Smooth muscle cell (in vitro differentiated cells): ENCODE measurements at regions not wholly inside any gene's neighbourhood (a gene's known extent, or its start where the extent isn't known, plus 50 kb on each side); places are given as distances from the start of the nearest gene placed in this dataset.

Experiments
- DNase-seq: peaks from one replicate; lab custom pipeline; 2025; ENCODE audit not compliant: unreplicated experiment; lab: John Stamatoyannopoulos, UW
- H2AFZ ChIP-seq: fragments of 200-600 bp; sonication (generic); 2 replicates; pipeline ENCODE4 v1.6.0; 2016; ENCODE audit warnings: antibody characterized with exemption, low read depth, mild to moderate bottlenecking
- H3F3A ChIP-seq: fragments of 200-600 bp; sonication (generic); 2 replicates; pipeline ENCODE4 v1.6.0; 2017; ENCODE audit warnings: antibody characterized with exemption, low read depth
- H3K27ac ChIP-seq: fragments of 200-600 bp; sonication (generic); 2 replicates; pipeline ENCODE4 v1.5.1; 2016; ENCODE audit warnings: low read depth, mild to moderate bottlenecking
- H3K27me3 ChIP-seq: fragments of 200-600 bp; sonication (generic); 2 replicates; pipeline ENCODE4 v1.6.1; 2016; ENCODE audit warnings: low read depth, mild to moderate bottlenecking
- H3K36me3 ChIP-seq: fragments of 200-600 bp; sonication (generic); 2 replicates; pipeline ENCODE4 v1.5.1; 2016; ENCODE audit warnings: low read depth
- H3K4me1 ChIP-seq: fragments of 200-600 bp; sonication (generic); 2 replicates; pipeline ENCODE4 v1.5.1; 2016; ENCODE audit warnings: low read depth
- H3K4me2 ChIP-seq: fragments of 200-600 bp; sonication (generic); 2 replicates; pipeline ENCODE4 v1.6.0; 2016; ENCODE audit warnings: mild to moderate bottlenecking
- H3K4me3 ChIP-seq: fragments of 200-600 bp; sonication (generic); 2 replicates; pipeline ENCODE4 v1.5.1; 2016; ENCODE audit warnings: mild to moderate bottlenecking
- H3K79me2 ChIP-seq: fragments of 200-600 bp; sonication (generic); 2 replicates; pipeline ENCODE4 v1.6.0; 2016; ENCODE audit warnings: low read depth, mild to moderate bottlenecking
- H3K9ac ChIP-seq: fragments of 200-600 bp; sonication (generic); 2 replicates; pipeline ENCODE4 v1.6.0; 2016; ENCODE audit warnings: low read depth
- H3K9me3 ChIP-seq: fragments of 200-600 bp; sonication (generic); replicated peaks from 2 replicates; pipeline ENCODE4 v1.5.1; 2016; ENCODE audit warnings: low read depth
- H4K20me1 ChIP-seq: fragments of 200-600 bp; sonication (generic); 2 replicates; pipeline ENCODE4 v1.6.0; 2016; ENCODE audit warnings: low read depth
- WGBS: methylation state at CpG from one replicate; pipeline ENCODE4 v1.1.7; 2016; ENCODE audit warnings: low lambda C conversion rate; 5-methylcytosine and 5-hydroxymethylcytosine counted together
- TF ChIP-seq, protein P1 (sequence below): fragments of 200-600 bp; sonication (generic); IDR thresholded peaks from 2 replicates; pipeline ENCODE4 v1.5.1; 2017; ENCODE audit warnings: borderline replicate concordance, mild to moderate bottlenecking, antibody characterized with exemption; ENCODE audit not compliant: insufficient read depth, poor library complexity, severe bottlenecking

DNA sequence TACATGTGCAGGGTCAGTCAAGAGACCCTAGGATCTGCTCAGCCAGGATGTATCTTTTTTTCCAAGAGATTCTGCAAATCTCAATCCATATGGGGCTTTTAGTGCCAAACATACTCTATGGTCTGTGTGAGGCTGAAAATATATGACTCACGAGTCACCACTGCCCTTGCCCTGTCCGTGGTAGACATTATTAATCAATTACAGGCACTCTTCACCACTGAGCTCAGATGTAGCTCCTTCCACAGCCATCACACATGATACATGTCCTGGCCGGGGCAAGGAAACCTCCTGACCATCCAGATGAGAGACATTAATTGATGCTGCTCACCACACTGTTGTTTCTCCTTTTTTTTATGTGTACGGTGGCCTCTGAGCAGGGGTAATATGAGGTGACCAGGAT is 90.2 kb upstream of the RET start:
- Histone ChIP-seq H2AFZ (no peak overlapping the region), H3K9me3 (no peaks in the 10 kb centered on the region), H3K36me3 (no peaks in the 10 kb centered on the region), H4K20me1 (no peaks in the 10 kb centered on the region), H3K27me3 (no peaks in the 10 kb centered on the region), H3K4me2 (no peak overlapping the region), H3K27ac (no peak overlapping the region), H3K4me1 (no peaks in the 10 kb centered on the region), H3K79me2 (no peaks in the 10 kb centered on the region), H3K9ac (no peak overlapping the region), H3F3A (no peaks in the 10 kb centered on the region), H3K4me3 (no peak overlapping the region)
- 81% methylated on average over 4 of the region's 4 CpGs for WGBS
- DNase-seq = no peak
- TF ChIP-seq, protein P1, sequence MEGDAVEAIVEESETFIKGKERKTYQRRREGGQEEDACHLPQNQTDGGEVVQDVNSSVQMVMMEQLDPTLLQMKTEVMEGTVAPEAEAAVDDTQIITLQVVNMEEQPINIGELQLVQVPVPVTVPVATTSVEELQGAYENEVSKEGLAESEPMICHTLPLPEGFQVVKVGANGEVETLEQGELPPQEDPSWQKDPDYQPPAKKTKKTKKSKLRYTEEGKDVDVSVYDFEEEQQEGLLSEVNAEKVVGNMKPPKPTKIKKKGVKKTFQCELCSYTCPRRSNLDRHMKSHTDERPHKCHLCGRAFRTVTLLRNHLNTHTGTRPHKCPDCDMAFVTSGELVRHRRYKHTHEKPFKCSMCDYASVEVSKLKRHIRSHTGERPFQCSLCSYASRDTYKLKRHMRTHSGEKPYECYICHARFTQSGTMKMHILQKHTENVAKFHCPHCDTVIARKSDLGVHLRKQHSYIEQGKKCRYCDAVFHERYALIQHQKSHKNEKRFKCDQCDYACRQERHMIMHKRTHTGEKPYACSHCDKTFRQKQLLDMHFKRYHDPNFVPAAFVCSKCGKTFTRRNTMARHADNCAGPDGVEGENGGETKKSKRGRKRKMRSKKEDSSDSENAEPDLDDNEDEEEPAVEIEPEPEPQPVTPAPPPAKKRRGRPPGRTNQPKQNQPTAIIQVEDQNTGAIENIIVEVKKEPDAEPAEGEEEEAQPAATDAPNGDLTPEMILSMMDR = no peak

DNA sequence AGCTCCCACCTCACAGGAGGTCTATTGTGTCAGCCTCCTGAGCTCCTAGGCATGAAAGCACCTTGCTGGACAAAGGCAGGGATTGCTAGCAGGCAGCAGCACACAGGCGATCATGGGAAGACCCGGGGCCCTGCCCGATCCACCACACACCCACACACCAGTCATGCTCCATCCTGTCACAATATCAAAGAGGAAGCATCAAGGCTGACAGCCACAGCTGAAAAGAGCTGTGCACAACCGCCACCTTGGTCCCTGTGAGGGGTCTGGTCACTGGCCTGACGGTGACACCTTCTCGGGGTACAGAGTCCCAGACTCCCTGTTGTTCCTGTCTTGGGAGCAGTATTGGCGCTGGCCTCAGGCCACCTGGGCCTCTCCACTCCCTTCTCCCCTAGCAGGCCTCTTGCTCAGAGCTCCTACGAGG is 89.7 kb upstream of the RET start:
- Histone ChIP-seq H3F3A (no peaks in the 10 kb centered on the region), H3K79me2 (no peaks in the 10 kb centered on the region), H3K9ac (no peak overlapping the region), H4K20me1 (no peaks in the 10 kb centered on the region), H3K27me3 (no peaks in the 10 kb centered on the region), H2AFZ (no peak overlapping the region), H3K4me3 (no peak overlapping the region), H3K27ac (no peak overlapping the region), H3K9me3 (no peaks in the 10 kb centered on the region), H3K36me3 (no peaks in the 10 kb centered on the region), H3K4me1 (no peaks in the 10 kb centered on the region), H3K4me2 (no peak overlapping the region)
- no peak for DNase-seq
- TF ChIP-seq, protein P1 = no peak
- WGBS = 95% methylated on average over 8 of the region's 8 CpGs

DNA sequence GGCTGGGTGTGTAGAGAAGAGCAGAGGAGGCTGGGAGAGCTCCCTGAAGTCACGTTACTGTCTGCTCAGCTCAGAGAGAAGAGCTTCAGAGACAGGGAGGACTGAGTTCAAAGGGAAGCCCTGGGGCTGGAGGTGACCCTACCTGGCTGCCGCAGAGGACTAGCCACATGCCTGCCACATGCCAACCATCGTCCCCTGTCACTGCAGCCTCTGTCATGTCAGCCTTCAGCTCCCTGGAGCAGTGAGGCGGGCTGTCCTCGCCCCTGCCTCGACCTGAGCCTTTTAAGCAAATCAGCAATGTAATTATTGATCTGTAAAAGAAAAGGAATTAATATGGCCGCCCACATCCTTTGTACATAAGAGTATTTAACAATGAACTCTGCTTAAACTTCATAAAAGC is 89.3 kb upstream of the RET start:
- Histone ChIP-seq H3K9me3 (no peaks in the 10 kb centered on the region), H3K36me3 (no peaks in the 10 kb centered on the region), H3K4me3 (no peak overlapping the region), H3F3A (no peaks in the 10 kb centered on the region), H3K4me2 (no peak overlapping the region), H3K27me3 (no peaks in the 10 kb centered on the region), H3K9ac (no peak overlapping the region), H3K79me2 (no peaks in the 10 kb centered on the region), H2AFZ (no peak overlapping the region), H3K4me1 (no peaks in the 10 kb centered on the region), H3K27ac (no peak overlapping the region), H4K20me1 (no peaks in the 10 kb centered on the region)
- TF ChIP-seq, protein P1 = no peak
- WGBS = 90% methylated on average over 7 of the region's 7 CpGs
- DNase-seq = no peak

DNA sequence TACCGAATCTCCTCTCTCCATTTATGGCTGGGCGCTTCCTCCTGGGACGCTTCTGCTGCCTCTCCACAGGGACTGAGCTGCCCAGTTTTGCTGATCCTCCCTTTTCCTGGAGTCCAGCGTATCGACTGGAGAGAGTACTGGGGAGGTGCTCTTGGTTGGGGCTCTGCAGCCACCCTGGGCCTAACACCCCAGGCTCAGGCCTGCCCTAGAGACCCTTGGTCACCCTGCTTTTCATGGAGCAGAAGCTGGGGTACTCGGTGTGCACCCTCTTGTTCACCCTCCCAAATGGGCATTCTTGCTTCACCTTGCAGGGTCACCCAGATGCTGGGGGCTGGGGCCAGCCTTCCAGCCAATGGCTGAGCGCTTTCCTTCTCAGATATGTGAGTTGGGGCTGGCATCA is 88.8 kb upstream of the RET start:
- Histone ChIP-seq H3K4me3 (no peak overlapping the region), H3K79me2 (no peaks in the 10 kb centered on the region), H3K4me2 (no peak overlapping the region), H3K9me3 (no peaks in the 10 kb centered on the region), H3K4me1 (no peaks in the 10 kb centered on the region), H3F3A (no peaks in the 10 kb centered on the region), H4K20me1 (no peaks in the 10 kb centered on the region), H3K9ac (no peak overlapping the region), H2AFZ (no peak overlapping the region), H3K36me3 (no peaks in the 10 kb centered on the region), H3K27me3 (no peaks in the 10 kb centered on the region), H3K27ac (no peak overlapping the region)
- no peak for DNase-seq
- TF ChIP-seq, protein P1 = no peak
- 95% methylated on average over 6 of the region's 7 CpGs for WGBS
